Nephron (organoid): ENCODE measurements at regions not wholly inside any gene's neighbourhood (a gene's known extent, or its start where the extent isn't known, plus 50 kb on each side); places are given as distances from the start of the nearest gene placed in this dataset.

ENCODE experiments used
- H3K27ac Mint-ChIP-seq, 3 experiments: 2 replicates each; pipeline ENCODE4 v1.8.0; 2020; ENCODE audit warnings: mixed read lengths in 3 of 3, mild to moderate bottlenecking in 2 of 3, moderate library complexity in 1 of 3
- H3K27me3 Mint-ChIP-seq: 2 replicates; pipeline ENCODE4 v1.8.0; 2021; ENCODE audit warnings: low read depth, mild to moderate bottlenecking, moderate library complexity, mixed read lengths
- H3K36me3 Mint-ChIP-seq: 2 replicates; pipeline ENCODE4 v1.8.0; 2020; ENCODE audit warnings: low read depth, mixed read lengths
- H3K4me1 Mint-ChIP-seq: 2 replicates; pipeline ENCODE4 v1.8.0; 2020; ENCODE audit warnings: mixed read lengths
- H3K4me3 Mint-ChIP-seq, 3 experiments: 2 replicates each; pipeline ENCODE4 v1.8.0; 2020; ENCODE audit warnings: mild to moderate bottlenecking in 3 of 3, mixed read lengths in 3 of 3, moderate library complexity in 2 of 3
- H3K9me3 Mint-ChIP-seq: 2 replicates; pipeline ENCODE4 v1.8.0; 2020; ENCODE audit warnings: mixed read lengths
- TF ChIP-seq, protein P1 (sequence below), 3 experiments: fragments of 200-600 bp; sonication (generic); IDR thresholded peaks; one replicate each; pipeline ENCODE4 v1.5.0; 2021; ENCODE audit warnings: antibody characterized with exemption in 3 of 3; ENCODE audit not compliant: unreplicated experiment in 3 of 3

DNA sequence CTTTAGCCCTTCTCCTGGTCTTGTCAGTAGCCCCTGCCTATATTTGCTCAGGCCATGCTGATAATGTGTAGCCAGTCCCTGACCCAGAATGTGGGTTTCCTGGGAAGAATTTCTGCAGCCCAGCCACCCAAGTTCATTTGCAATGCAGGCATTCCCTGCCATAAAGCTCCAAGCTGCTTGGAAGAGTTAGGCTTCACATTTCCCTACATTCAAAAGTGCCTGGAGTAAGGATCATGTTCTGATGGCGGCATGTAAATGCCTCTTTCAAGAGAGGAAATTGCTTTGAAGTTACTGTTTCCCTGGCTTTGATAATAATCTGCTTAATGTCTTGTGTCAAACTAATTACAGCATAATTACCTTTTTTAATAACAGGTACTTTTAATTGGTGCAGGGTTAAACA, 266.1 kb downstream of the MIAT start:
- TF ChIP-seq, protein P1, sequence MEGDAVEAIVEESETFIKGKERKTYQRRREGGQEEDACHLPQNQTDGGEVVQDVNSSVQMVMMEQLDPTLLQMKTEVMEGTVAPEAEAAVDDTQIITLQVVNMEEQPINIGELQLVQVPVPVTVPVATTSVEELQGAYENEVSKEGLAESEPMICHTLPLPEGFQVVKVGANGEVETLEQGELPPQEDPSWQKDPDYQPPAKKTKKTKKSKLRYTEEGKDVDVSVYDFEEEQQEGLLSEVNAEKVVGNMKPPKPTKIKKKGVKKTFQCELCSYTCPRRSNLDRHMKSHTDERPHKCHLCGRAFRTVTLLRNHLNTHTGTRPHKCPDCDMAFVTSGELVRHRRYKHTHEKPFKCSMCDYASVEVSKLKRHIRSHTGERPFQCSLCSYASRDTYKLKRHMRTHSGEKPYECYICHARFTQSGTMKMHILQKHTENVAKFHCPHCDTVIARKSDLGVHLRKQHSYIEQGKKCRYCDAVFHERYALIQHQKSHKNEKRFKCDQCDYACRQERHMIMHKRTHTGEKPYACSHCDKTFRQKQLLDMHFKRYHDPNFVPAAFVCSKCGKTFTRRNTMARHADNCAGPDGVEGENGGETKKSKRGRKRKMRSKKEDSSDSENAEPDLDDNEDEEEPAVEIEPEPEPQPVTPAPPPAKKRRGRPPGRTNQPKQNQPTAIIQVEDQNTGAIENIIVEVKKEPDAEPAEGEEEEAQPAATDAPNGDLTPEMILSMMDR (IDR thresholded peaks at IDR 0.05; ENCODE audit: unreplicated experiment in 3 of 3): no peak
- H3K4me3 Mint-ChIP-seq: no peak overlapping the region

DNA sequence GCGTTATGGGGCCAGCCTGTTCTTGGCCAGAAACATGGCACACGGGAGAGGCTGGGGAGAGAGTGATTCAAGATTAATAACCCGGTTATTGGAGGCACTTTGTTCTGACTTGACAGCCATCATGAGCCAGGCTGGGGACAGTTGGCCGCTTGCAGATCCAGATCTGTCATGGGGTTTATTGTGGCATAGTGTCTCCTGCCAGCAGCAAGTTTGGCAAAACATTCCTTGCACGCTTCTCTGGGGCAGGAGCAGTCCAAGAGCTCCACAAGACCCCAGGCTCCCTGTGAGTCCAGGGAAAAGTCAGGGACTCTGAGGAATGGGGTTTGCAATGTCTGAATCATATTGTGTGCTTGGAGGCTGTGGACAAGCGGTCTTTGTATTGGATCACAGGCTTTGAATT, 270.4 kb downstream of the MIAT start:
- Mint-ChIP-seq H3K4me1 (no peaks in the 10 kb centered on the region), H3K27ac (no peak overlapping the region), H3K9me3 (no peaks in the 10 kb centered on the region), H3K4me3 (no peak overlapping the region), H3K36me3 (no peaks in the 10 kb centered on the region), H3K27me3 (peaks cover 48% of the 10 kb centered on the region)
- TF ChIP-seq, protein P1 (IDR thresholded peaks at IDR 0.05; ENCODE audit: unreplicated experiment in 3 of 3): no peak

More for the DNA sequence above, 266.1 kb downstream of the MIAT start:
- H3K9me3 Mint-ChIP-seq: no peaks in the 10 kb centered on the region
- no peaks in the 10 kb centered on the region for H3K4me1 Mint-ChIP-seq
- H3K27ac Mint-ChIP-seq: no peak overlapping the region
- no peaks in the 10 kb centered on the region for H3K36me3 Mint-ChIP-seq
- peaks cover 57% of the 10 kb centered on the region for H3K27me3 Mint-ChIP-seq

DNA sequence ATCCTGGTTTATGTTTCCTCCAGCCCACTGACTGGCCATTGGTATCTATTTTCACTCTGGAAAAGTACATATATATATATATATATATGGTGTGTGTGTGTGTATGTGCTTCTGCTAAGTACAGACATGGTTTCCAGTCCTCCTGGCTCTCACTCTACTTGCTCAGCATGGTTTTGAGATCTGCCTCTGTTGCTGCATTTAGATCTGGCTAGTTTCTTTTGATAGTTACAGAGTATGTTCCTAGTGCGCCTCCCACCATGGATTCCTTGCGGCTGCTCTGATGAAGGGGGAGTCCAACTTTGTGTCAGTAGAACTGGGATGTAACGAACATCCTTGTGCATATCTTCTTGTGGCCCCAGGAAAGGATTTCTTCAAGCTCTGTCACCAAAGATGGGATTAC, 274.1 kb downstream of the MIAT start:
- Mint-ChIP-seq H3K4me3 (no peak overlapping the region), H3K4me1 (peaks cover 2% of the 10 kb centered on the region), H3K9me3 (no peaks in the 10 kb centered on the region), H3K36me3 (no peaks in the 10 kb centered on the region), H3K27ac (no peak overlapping the region), H3K27me3 (peaks cover 25% of the 10 kb centered on the region)
- TF ChIP-seq, protein P1 (IDR thresholded peaks at IDR 0.05; ENCODE audit: unreplicated experiment in 3 of 3): no peak

DNA sequence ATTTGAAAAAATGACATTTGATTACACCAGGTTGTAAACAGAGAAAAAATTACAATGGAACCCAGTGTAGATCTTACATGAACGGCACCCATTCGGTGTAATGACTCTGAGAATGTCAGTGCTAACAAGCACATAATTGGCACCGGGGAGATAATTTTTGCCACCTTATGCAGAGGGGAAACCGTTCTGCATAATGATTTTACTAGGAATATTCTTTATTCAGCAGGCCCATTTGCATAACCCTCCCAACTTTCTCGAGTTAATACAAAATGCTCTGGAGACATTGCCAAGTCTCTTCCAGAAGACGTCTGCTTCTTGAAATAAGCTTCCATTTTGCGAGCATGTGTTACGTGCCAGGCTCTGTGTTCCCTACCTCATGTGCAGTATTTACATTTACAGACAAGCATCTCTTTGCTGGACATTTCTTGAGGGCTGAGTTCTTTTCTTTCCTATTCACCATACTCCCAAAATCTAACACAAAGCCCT, 275.8 kb downstream of the MIAT start:
- Mint-ChIP-seq H3K27ac (no peak overlapping the region), H3K9me3 (peaks cover 7% of the 10 kb centered on the region), H3K4me1 (peaks cover 7% of the 10 kb centered on the region), H3K36me3 (no peaks in the 10 kb centered on the region), H3K27me3 (peaks cover 18% of the 10 kb centered on the region), H3K4me3 (no peak overlapping the region)
- TF ChIP-seq, protein P1 (IDR thresholded peaks at IDR 0.05; ENCODE audit: unreplicated experiment in 3 of 3): no peak

DNA sequence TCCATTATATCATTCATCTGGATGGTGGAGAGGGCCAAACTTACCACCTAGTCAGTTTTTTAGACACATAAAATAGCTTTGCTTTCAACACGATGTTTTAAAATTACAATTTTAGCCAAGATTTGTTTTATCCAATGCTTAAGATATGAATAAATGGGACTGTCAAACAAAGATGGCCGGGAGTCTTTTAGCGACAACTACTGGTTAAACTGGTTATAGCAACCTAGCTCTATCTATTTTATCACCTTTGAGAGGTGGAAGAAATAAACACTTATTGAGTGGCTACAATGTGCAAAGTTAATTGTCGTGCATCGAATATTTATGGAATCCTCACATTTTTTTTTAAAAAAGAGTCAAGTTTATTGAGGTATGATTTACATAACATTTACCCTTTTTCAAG, 279.8 kb downstream of the MIAT start:
- H3K27ac Mint-ChIP-seq: peak overlapping the region in 2 of 3 experiments; percentile 5 to 41
- TF ChIP-seq, protein P1 (IDR thresholded peaks at IDR 0.05; ENCODE audit: unreplicated experiment in 3 of 3): no peak

DNA sequence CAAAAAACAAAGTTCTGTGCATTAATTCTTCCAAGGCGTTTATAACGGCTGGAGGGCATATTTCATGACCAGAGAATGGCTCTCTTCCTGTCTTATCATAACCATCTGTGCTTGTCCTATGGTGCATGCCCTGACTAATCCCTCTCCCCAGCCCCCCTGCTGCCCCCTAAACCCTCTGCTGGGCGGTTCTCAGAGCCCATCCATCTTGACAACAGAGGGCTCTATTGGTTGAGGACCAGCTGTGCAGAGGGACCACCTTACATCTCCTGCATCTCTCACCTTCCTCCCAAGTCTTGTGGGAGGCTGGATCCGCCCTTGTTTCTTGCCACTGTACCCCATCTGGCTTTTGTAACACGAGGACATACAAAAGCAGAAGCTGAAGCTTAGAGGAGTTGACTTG, 282.1 kb downstream of the MIAT start:
- H3K9me3 Mint-ChIP-seq: peaks cover 14% of the 10 kb centered on the region
- no peaks in the 10 kb centered on the region for H3K36me3 Mint-ChIP-seq
- H3K4me1 Mint-ChIP-seq: peaks cover 32% of the 10 kb centered on the region
- TF ChIP-seq, protein P1 (IDR thresholded peaks at IDR 0.05; ENCODE audit: unreplicated experiment in 3 of 3): no peak
- peaks cover 15% of the 10 kb centered on the region for H3K27me3 Mint-ChIP-seq
- H3K27ac Mint-ChIP-seq: no peak overlapping the region
- H3K4me3 Mint-ChIP-seq: no peak overlapping the region

More for the DNA sequence above, 279.8 kb downstream of the MIAT start:
- H3K27me3 Mint-ChIP-seq: peaks cover 15% of the 10 kb centered on the region
- H3K36me3 Mint-ChIP-seq: no peaks in the 10 kb centered on the region
- H3K9me3 Mint-ChIP-seq: peaks cover 14% of the 10 kb centered on the region
- H3K4me1 Mint-ChIP-seq: peaks cover 14% of the 10 kb centered on the region
- no peak overlapping the region for H3K4me3 Mint-ChIP-seq
